HG03066 (cell line): ENCODE measurements at regions not wholly inside any gene's neighbourhood (a gene's known extent, or its start where the extent isn't known, plus 50 kb on each side); places are given as distances from the start of the nearest gene placed in this dataset.

Experiments
- ATAC-seq: cut with Tn5 transposase; IDR thresholded peaks from one replicate; pipeline ENCODE4 v1.9.1; 2021; ENCODE audit warnings: low read depth; ENCODE audit not compliant: unreplicated experiment

GRCh38 chr3:72160351-72160750 is 375.4 kb upstream of the PROK2 start:
- ATAC-seq, result no peak

- ATAC-seq, result no peak
Measured at GRCh38 chr3:72159487-72159886, 374.5 kb upstream of the PROK2 start.

GRCh38 chr3:72158639-72159326 is 373.8 kb upstream of the PROK2 start:
- no peak for ATAC-seq

GRCh38 chr3:72157748-72158638 is 373.0 kb upstream of the PROK2 start:
- ATAC-seq, result no peak

- ATAC-seq, result no peak
Measured at GRCh38 chr3:72155391-72156064, 370.6 kb upstream of the PROK2 start.

GRCh38 chr3:72154391-72155335 is 369.7 kb upstream of the PROK2 start:
- no peak for ATAC-seq

GRCh38 chr3:72153477-72154314 is 368.7 kb upstream of the PROK2 start:
- ATAC-seq, result no peak

GRCh38 chr3:72152551-72153476 is 367.9 kb upstream of the PROK2 start:
- no peak for ATAC-seq

- no peak for ATAC-seq
Measured at GRCh38 chr3:72151465-72152238, 366.7 kb upstream of the PROK2 start.

GRCh38 chr3:72150634-72151412 is 365.9 kb upstream of the PROK2 start:
- ATAC-seq, result no peak

- ATAC-seq, result no peak
Measured at GRCh38 chr3:72149645-72150300, 364.8 kb upstream of the PROK2 start.

- ATAC-seq, result no peak
Measured at GRCh38 chr3:72147600-72147999, 362.7 kb upstream of the PROK2 start.

- ATAC-seq, result no peak
Measured at GRCh38 chr3:72145506-72146380, 360.8 kb upstream of the PROK2 start.

- ATAC-seq, result peak; percentile 85
Measured at GRCh38 chr3:72144773-72145505, 360.0 kb upstream of the PROK2 start.
